ENCODE measurements at regions not wholly inside any gene's neighbourhood (a gene's known extent, or its start where the extent isn't known, plus 50 kb on each side); places are given as distances from the start of the nearest gene placed in this dataset.

DNA sequence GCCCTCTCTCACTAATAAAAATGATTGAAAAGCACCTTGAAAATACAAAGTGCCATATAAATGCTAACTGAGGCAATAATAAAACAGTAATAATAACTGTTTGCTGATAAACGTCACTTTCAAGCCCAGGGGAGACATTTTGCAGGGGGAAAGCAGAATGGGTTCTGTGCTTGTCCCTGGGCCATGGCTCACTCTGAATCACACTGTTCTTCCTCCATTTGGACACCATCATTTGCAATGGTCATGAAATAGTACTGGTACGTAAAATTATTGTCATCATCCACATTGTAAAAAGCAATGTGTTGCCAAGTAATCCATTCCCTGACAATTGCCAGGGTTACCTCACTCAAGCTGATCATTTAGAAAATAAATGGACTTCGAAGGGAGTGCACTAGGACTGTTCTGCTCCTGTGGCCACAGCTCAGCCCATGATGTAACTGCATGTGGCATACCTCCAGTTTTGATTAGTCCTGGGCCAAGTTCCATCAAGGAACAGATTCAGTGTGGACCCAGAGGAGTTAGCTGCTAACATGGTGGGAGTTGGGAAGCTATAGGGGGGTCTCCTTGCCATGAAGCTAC is 508.8 kb upstream of the CELF4 start:
- Histone ChIP-seq H3K27ac (no peak overlapping the region), H3K9me3 (no peaks in the 10 kb centered on the region), H3K4me1 (ENCODE audit: control insufficient read depth in 1 of 2, low read depth in 2 of 2) (no peaks in the 10 kb centered on the region), H3K4me3 (no peak overlapping the region), H3K36me3 (no peaks in the 10 kb centered on the region), H3K27me3 (replicated peaks; ENCODE audit: insufficient read depth) (no peaks in the 10 kb centered on the region)
- TF ChIP-seq, protein P1, sequence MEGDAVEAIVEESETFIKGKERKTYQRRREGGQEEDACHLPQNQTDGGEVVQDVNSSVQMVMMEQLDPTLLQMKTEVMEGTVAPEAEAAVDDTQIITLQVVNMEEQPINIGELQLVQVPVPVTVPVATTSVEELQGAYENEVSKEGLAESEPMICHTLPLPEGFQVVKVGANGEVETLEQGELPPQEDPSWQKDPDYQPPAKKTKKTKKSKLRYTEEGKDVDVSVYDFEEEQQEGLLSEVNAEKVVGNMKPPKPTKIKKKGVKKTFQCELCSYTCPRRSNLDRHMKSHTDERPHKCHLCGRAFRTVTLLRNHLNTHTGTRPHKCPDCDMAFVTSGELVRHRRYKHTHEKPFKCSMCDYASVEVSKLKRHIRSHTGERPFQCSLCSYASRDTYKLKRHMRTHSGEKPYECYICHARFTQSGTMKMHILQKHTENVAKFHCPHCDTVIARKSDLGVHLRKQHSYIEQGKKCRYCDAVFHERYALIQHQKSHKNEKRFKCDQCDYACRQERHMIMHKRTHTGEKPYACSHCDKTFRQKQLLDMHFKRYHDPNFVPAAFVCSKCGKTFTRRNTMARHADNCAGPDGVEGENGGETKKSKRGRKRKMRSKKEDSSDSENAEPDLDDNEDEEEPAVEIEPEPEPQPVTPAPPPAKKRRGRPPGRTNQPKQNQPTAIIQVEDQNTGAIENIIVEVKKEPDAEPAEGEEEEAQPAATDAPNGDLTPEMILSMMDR (IDR thresholded peaks at IDR 0.05) = no peak
- no peak for DNase-seq (ENCODE audit: low spot score)
- ATAC-seq (ENCODE audit: insufficient number of reproducible peaks, low FRiP score, low read depth) = no peak

DNA sequence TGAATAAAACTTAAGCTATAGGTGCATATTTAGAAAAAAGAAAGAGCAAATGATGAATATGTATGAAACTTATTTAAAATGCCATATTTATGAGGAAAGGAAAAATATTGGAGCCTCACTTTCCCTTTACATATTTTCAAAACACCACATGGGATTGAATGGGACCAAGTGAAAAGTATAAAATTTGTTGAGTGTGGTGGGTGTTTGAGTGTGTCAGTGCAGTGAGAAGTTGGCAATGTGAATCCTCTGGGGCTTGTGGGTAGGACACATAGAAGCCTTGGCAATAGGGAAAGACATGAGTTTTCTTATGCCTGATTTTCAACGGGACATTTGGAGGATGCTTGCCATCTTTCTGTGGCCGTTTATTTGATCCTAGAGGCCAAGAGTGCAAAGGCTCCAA is 502.2 kb upstream of the CELF4 start:
- H3K27me3 ChIP-seq (replicated peaks; ENCODE audit: insufficient read depth) = no peaks in the 10 kb centered on the region
- DNase-seq (ENCODE audit: low spot score) (no peak), ATAC-seq (ENCODE audit: insufficient number of reproducible peaks, low FRiP score, low read depth) (no peak)
- H3K9me3 ChIP-seq = no peaks in the 10 kb centered on the region
- no peak overlapping the region for H3K27ac ChIP-seq
- TF ChIP-seq, protein P1 (IDR thresholded peaks at IDR 0.05) = no peak
- no peaks in the 10 kb centered on the region for H3K4me1 ChIP-seq (ENCODE audit: control insufficient read depth in 1 of 2, low read depth in 2 of 2)
- no peak overlapping the region for H3K4me3 ChIP-seq
- H3K36me3 ChIP-seq = no peaks in the 10 kb centered on the region

- Histone ChIP-seq H3K27me3 (replicated peaks; ENCODE audit: insufficient read depth) (no peaks in the 10 kb centered on the region), H3K27ac (no peak overlapping the region), H3K4me1 (ENCODE audit: control insufficient read depth in 1 of 2, low read depth in 2 of 2) (no peaks in the 10 kb centered on the region), H3K36me3 (no peaks in the 10 kb centered on the region), H3K4me3 (no peak overlapping the region), H3K9me3 (no peaks in the 10 kb centered on the region)
- no peak for ATAC-seq (ENCODE audit: insufficient number of reproducible peaks, low FRiP score, low read depth)
- no peak for DNase-seq (ENCODE audit: low spot score)
- TF ChIP-seq, protein P1 (IDR thresholded peaks at IDR 0.05) = no peak
These were observed 501.5 kb upstream of the CELF4 start for GRCh38 chr18:38067086-38067485.

DNA sequence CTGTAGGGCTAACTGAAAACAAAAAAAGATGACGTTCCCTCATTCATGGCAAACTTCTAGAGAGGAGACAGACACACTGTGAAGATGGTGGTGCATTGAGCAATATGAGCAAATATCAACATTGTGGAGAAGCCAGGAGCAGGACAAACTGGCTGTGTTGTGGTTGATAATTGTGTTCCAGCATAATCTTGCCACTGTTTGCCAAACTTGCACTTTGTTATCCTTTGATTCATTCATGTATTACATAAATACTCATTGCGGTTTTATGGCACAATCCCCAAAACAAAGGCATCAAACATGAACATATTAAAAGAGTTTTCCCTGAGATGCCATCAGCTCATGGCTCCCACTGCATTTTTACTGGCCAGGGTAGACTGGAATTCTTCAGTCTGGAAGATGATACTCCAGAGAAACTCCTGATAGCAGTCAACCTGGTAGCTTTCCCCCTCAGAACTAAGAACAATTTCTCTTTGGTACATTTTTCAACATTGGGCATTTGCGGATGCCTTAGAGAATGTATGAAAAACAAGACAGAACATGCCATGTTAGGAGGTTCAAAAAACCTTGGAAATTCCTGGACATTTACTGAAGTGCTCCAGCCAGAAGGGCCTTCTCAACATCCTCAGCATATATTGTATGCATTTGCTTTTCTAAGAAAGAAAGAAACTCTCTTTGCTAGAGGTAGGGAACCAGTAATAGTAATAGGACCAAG is 487.4 kb upstream of the CELF4 start:
- H3K4me1 ChIP-seq (ENCODE audit: control insufficient read depth in 1 of 2, low read depth in 2 of 2) = no peaks in the 10 kb centered on the region
- no peaks in the 10 kb centered on the region for H3K9me3 ChIP-seq
- ATAC-seq (ENCODE audit: insufficient number of reproducible peaks, low FRiP score, low read depth) (no peak), DNase-seq (ENCODE audit: low spot score) (no peak)
- TF ChIP-seq, protein P1 (IDR thresholded peaks at IDR 0.05) = no peak
- no peak overlapping the region for H3K4me3 ChIP-seq
- H3K36me3 ChIP-seq = no peaks in the 10 kb centered on the region
- H3K27ac ChIP-seq = no peak overlapping the region
- no peaks in the 10 kb centered on the region for H3K27me3 ChIP-seq (replicated peaks; ENCODE audit: insufficient read depth)

DNA sequence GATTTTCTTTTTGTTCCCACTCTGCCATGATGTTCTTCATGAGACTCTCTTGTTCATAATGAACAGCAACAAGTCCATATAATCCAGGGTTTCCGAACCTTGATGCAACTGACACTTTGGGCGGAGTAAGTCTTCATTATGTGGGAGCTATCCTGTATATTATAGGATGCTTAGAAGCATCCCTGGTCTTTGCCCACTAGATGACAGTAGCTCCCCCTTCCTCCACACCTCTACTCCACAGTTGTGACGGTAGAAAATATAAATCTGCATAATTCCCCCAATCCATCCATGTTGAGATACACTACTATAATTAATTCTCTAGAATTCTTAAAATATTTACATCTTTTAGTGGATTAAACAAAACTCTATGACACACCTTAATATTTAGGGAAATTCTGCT is 482.2 kb upstream of the CELF4 start:
- H3K36me3 ChIP-seq = no peaks in the 10 kb centered on the region
- H3K27ac ChIP-seq = no peak overlapping the region
- no peak for DNase-seq (ENCODE audit: low spot score)
- H3K27me3 ChIP-seq (replicated peaks; ENCODE audit: insufficient read depth) = no peaks in the 10 kb centered on the region
- no peaks in the 10 kb centered on the region for H3K9me3 ChIP-seq
- TF ChIP-seq, protein P1 (IDR thresholded peaks at IDR 0.05) = no peak
- no peak for ATAC-seq (ENCODE audit: insufficient number of reproducible peaks, low FRiP score, low read depth)
- H3K4me1 ChIP-seq (ENCODE audit: control insufficient read depth in 1 of 2, low read depth in 2 of 2) = no peaks in the 10 kb centered on the region
- no peak overlapping the region for H3K4me3 ChIP-seq
